IMR-90 (cell line): ENCODE measurements at regions not wholly inside any gene's neighbourhood (a gene's known extent, or its start where the extent isn't known, plus 50 kb on each side); places are given as distances from the start of the nearest gene placed in this dataset.

Experiments
- ATAC-seq: fragments of 200-7000 bp; cut with Tn5 transposase; 2 replicates; pipeline ENCODE4 v1.9.1; 2020; ENCODE audit warnings: low read depth, mild to moderate bottlenecking, moderate library complexity
- BruUV-seq: library from RNA; stranded (reverse); fragments of 400-500 nt; replicated peaks from 2 replicates; lab custom pipeline; 2021; lab: Mats Ljungman, UMichigan
- CTCF ChIA-PET: fragments of 300-600 bp; formaldehyde crosslinking; extraction: SDS; loops from one replicate; lab custom pipeline; 2021; ENCODE audit warnings: antibody characterized with exemption; lab: Yijun Ruan, JAX
- POLR2A ChIA-PET: fragments of 300-600 bp; sonication (Branson Sonifier 250); formaldehyde crosslinking; loops from one replicate; lab custom pipeline; 2022; ENCODE audit warnings: antibody characterized with exemption; ENCODE audit not compliant: unreplicated experiment; lab: Charles Lee
- DNase-seq: peaks from one replicate; pipeline ENCODE4 v3.0.0; 2013
- H2AFZ ChIP-seq: replicated peaks from 2 replicates; pipeline ENCODE3; 2013; ENCODE audit warnings: low read length, mild to moderate bottlenecking; ENCODE audit not compliant: poor library complexity
- H2AK5ac ChIP-seq: 2 replicates; pipeline ENCODE4 v1.6.1; 2013; ENCODE audit warnings: low read depth, low read length, inconsistent platforms
- H2AK9ac ChIP-seq: replicated peaks from 2 replicates; pipeline ENCODE3; 2013; ENCODE audit warnings: mild to moderate bottlenecking, low read depth, low read length, moderate library complexity; ENCODE audit not compliant: poor library complexity
- H2BK120ac ChIP-seq: 2 replicates; pipeline ENCODE4 v1.6.1; 2013; ENCODE audit warnings: low read depth, low read length, inconsistent platforms
- H2BK15ac ChIP-seq: 3 replicates; pipeline ENCODE4 v1.6.1; 2013; ENCODE audit warnings: low read depth, low read length, inconsistent platforms
- H2BK20ac ChIP-seq: 2 replicates; pipeline ENCODE4 v1.6.1; 2013; ENCODE audit warnings: low read depth, mild to moderate bottlenecking, inconsistent platforms, low read length, moderate library complexity
- H2BK5ac ChIP-seq: 2 replicates; pipeline ENCODE4 v1.6.1; 2013; ENCODE audit warnings: mild to moderate bottlenecking, low read depth, low read length, inconsistent platforms; ENCODE audit not compliant: poor library complexity, severe bottlenecking
- H3K14ac ChIP-seq: replicated peaks from 2 replicates; pipeline ENCODE4 v1.6.1; 2013; ENCODE audit warnings: low read depth, low read length, inconsistent platforms
- H3K18ac ChIP-seq: 2 replicates; pipeline ENCODE4 v1.6.1; 2013; ENCODE audit warnings: low read depth, low read length, control low read depth
- H3K23ac ChIP-seq: 2 replicates; pipeline ENCODE4 v1.6.1; 2013; ENCODE audit warnings: low read depth, low read length, inconsistent platforms
- H3K27ac ChIP-seq: 2 replicates; pipeline ENCODE4 v1.5.1; 2013; ENCODE audit warnings: mild to moderate bottlenecking, control low read depth, low read length; ENCODE audit not compliant: insufficient read depth
- H3K27me3 ChIP-seq: 2 replicates; pipeline ENCODE4 v1.6.1; 2013; ENCODE audit warnings: low read length; ENCODE audit not compliant: control insufficient read depth, insufficient read depth
- H3K36me3 ChIP-seq: 2 replicates; pipeline ENCODE4 v1.6.1; 2013; ENCODE audit warnings: low read length, mixed read lengths; ENCODE audit not compliant: control insufficient read depth, insufficient read depth
- H3K4ac ChIP-seq: 2 replicates; pipeline ENCODE4 v1.6.1; 2013; ENCODE audit warnings: low read depth, low read length, inconsistent platforms
- H3K4me1 ChIP-seq: 2 replicates; pipeline ENCODE4 v1.6.1; 2013; ENCODE audit warnings: low read length, mixed read lengths; ENCODE audit not compliant: control insufficient read depth, insufficient read depth
- H3K4me2 ChIP-seq: 2 replicates; pipeline ENCODE4 v1.6.1; 2013; ENCODE audit warnings: low read depth, mild to moderate bottlenecking, control low read depth, low read length, moderate library complexity
- H3K4me3 ChIP-seq: 2 replicates; pipeline ENCODE4 v1.5.1; 2013; ENCODE audit warnings: low read depth, mild to moderate bottlenecking, control low read depth, low read length, moderate library complexity; ENCODE audit not compliant: insufficient read depth
- H3K56ac ChIP-seq: 2 replicates; pipeline ENCODE4 v1.6.1; 2013; ENCODE audit warnings: low read length, inconsistent platforms; ENCODE audit not compliant: insufficient read depth; ENCODE audit errors: extremely low read depth
- H3K79me1 ChIP-seq, 2 experiments: 2 replicates each; pipeline ENCODE4 v1.6.1; 2013; ENCODE audit warnings: low read length in 2 of 2, inconsistent platforms in 1 of 2, low read depth in 1 of 2
- H3K9ac ChIP-seq: 2 replicates; pipeline ENCODE4 v1.6.1; 2013; ENCODE audit warnings: low read depth, low read length, control low read depth
- H3K9me1 ChIP-seq: 2 replicates; pipeline ENCODE4 v1.6.1; 2013; ENCODE audit warnings: low read length, inconsistent platforms; ENCODE audit not compliant: insufficient read depth
- H3K9me3 ChIP-seq: 2 replicates; pipeline ENCODE4 v1.6.1; 2013; ENCODE audit warnings: low read length; ENCODE audit not compliant: control insufficient read depth, insufficient read depth
- H4K20me1 ChIP-seq: 2 replicates; pipeline ENCODE4 v1.6.1; 2013; ENCODE audit warnings: low read length, inconsistent platforms; ENCODE audit not compliant: insufficient read depth
- H4K5ac ChIP-seq: 2 replicates; pipeline ENCODE4 v1.6.1; 2013; ENCODE audit warnings: mild to moderate bottlenecking, low read depth, low read length, control low read depth
- H4K8ac ChIP-seq, 2 experiments: 2 replicates each; pipeline ENCODE4 v1.6.1; 2013; ENCODE audit warnings: low read depth in 2 of 2, low read length in 2 of 2, control low read depth in 1 of 2, inconsistent platforms in 1 of 2
- H4K91ac ChIP-seq: 2 replicates; pipeline ENCODE4 v1.6.1; 2013; ENCODE audit warnings: low read depth, low read length, inconsistent platforms; ENCODE audit not compliant: insufficient read depth
- BHLHE40 ChIP-seq: fragments of 150-350 bp; IDR thresholded peaks from 2 replicates; pipeline ENCODE4 v1.6.1; 2016; ENCODE audit warnings: mild to moderate bottlenecking, low read depth, low read length
- CEBPB ChIP-seq: IDR thresholded peaks from 2 replicates; pipeline ENCODE4 v1.6.1; 2012; ENCODE audit warnings: low read depth, low read length, improper control_type of control experiment
- CHD1 ChIP-seq: IDR thresholded peaks from 2 replicates; pipeline ENCODE4 v1.6.1; 2012; ENCODE audit warnings: low read depth, low read length, improper control_type of control experiment
- FOS ChIP-seq: fragments of 150-350 bp; IDR thresholded peaks from 2 replicates; pipeline ENCODE4 v1.6.1; 2016; ENCODE audit warnings: low read depth, low read length
- MAFK ChIP-seq: IDR thresholded peaks from 2 replicates; pipeline ENCODE4 v1.6.1; 2012; ENCODE audit warnings: low read depth, low read length, improper control_type of control experiment
- MAZ ChIP-seq: IDR thresholded peaks from 2 replicates; pipeline ENCODE4 v1.6.1; 2012; ENCODE audit warnings: low read depth, mild to moderate bottlenecking, low read length, improper control_type of control experiment, moderate library complexity, borderline replicate concordance
- MXI1 ChIP-seq: IDR thresholded peaks from 2 replicates; pipeline ENCODE4 v1.6.1; 2012; ENCODE audit warnings: low read depth, mild to moderate bottlenecking, low read length, moderate library complexity, borderline replicate concordance
- NFE2L2 ChIP-seq: fragments of 150-350 bp; IDR thresholded peaks from 2 replicates; pipeline ENCODE4 v1.6.1; 2016; ENCODE audit warnings: low read depth, mild to moderate bottlenecking, low read length
- POLR2A ChIP-seq: IDR thresholded peaks from 2 replicates; pipeline ENCODE4 v1.6.1; 2012; ENCODE audit warnings: mild to moderate bottlenecking, low read depth, low read length
- RAD21 ChIP-seq: IDR thresholded peaks from 2 replicates; pipeline ENCODE4 v1.6.1; 2012; ENCODE audit warnings: low read length, improper control_type of control experiment
- RCOR1 ChIP-seq: IDR thresholded peaks from 2 replicates; pipeline ENCODE4 v1.6.1; 2012; ENCODE audit warnings: mild to moderate bottlenecking, low read length, improper control_type of control experiment; ENCODE audit not compliant: insufficient replicate concordance
- RFX5 ChIP-seq: IDR thresholded peaks from 2 replicates; pipeline ENCODE4 v1.8.0; 2012; ENCODE audit warnings: low read depth, mild to moderate bottlenecking, low read length, moderate library complexity
- SMC3 ChIP-seq: fragments of 150-350 bp; IDR thresholded peaks from 2 replicates; pipeline ENCODE4 v1.6.1; 2016; ENCODE audit warnings: low read depth, mild to moderate bottlenecking, antibody characterized with exemption, low read length, moderate library complexity
- WGBS, 2 experiments: methylation state at CpG; one replicate each; pipeline versions ENCODE4 v1.1.5 to v1.1.7; 2013; ENCODE audit warnings: missing lambda C conversion rate in 2 of 2; ENCODE audit not compliant: insufficient read length in 1 of 2; ENCODE audit errors: extremely low coverage in 2 of 2; 5-methylcytosine and 5-hydroxymethylcytosine counted together
- dilution Hi-C: fragments of 300-500 bp; cut with HindIII; formaldehyde crosslinking; loops from one replicate; pipeline ENCODE4 v1.14.3; 2018; ENCODE audit warnings: low sequenced_read_pairs; ENCODE audit not compliant: unreplicated experiment
- in situ Hi-C: fragments of 300-500 bp; cut with MboI; formaldehyde crosslinking; loops from 3 replicates; pipeline ENCODE4 v1.14.3; 2019; ENCODE audit warnings: low sequenced_read_pairs, inconsistent platforms, mixed read lengths
- intact Hi-C: fragments of 100-400 bp; cut with micrococcal nuclease; formaldehyde crosslinking; loops from 2 replicates; pipeline ENCODE4 v1.10.0; 2022
- TF ChIP-seq, protein P1 (sequence below): conservative IDR thresholded peaks from 2 replicates; pipeline ENCODE4 v1.5.1; 2012; ENCODE audit warnings: mild to moderate bottlenecking, low read depth, low read length, improper control_type of control experiment
- TF ChIP-seq, protein P2 (sequence below): fragments of 150-350 bp; IDR thresholded peaks from 2 replicates; pipeline ENCODE4 v1.6.1; 2017; ENCODE audit warnings: mild to moderate bottlenecking, antibody characterized with exemption, low read length, low read depth
- TF ChIP-seq, protein P3 (sequence below): fragments of 150-350 bp; IDR thresholded peaks from 2 replicates; pipeline ENCODE4 v1.6.1; 2016; ENCODE audit warnings: low read depth, mild to moderate bottlenecking, low read length, moderate library complexity, borderline replicate concordance

DNA sequence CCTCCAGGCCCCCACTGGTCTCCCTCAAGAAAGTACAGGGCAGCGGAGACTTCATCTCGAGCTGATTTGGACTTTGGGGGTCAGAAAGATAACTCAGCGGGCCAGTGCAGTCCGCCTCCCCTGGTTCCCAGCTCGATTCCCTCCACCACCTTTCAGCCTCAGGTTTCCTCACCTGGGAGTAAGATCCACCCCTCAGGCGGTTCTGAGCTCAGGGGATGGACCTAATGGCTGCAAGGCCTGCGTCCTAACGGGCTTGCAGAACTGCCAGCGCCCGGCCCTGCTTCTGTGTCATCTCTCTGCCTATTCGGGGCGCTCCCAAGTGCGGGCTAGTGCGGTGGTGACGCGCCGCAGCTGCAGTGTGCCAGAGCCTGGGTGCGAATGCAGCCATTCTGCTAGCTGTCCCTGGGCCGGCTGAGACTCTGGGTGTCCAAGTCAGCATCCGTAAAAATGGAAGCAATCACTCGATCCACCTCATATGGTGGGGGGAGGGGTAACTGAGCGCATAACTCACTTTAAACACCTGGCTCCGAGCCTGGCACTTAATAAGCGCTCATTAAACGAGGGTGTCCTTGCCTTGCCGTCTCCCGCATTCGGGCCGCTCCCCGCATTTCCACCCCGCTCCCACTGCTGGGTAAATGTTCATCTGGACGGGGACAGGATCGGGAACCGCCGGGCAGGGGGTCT is 129.6 kb upstream of the LHX1 start:
- dilution Hi-C loops, result no loop called here
- DNase-seq (no peak), ATAC-seq (no peak)
- Histone ChIP-seq H3K9ac (no peak overlapping the region), H3K23ac (no peak overlapping the region), H4K20me1 (no peaks in the 10 kb centered on the region), H3K56ac (no peak overlapping the region), H3K4ac (no peak overlapping the region), H3K9me1 (no peaks in the 10 kb centered on the region; the same call in 1 of the 2 replicates), H2AK9ac (no peak overlapping the region), H3K9me3 (no peaks in the 10 kb centered on the region), H4K91ac (no peak overlapping the region), H2AFZ (no peak overlapping the region), H4K5ac (no peak overlapping the region), H4K8ac (no peak overlapping the region), H3K36me3 (no peaks in the 10 kb centered on the region), H3K27ac (no peak overlapping the region), H3K14ac (no peak overlapping the region), H3K4me3 (no peak overlapping the region), H3K4me1 (no peaks in the 10 kb centered on the region), H3K4me2 (no peak overlapping the region), H2BK5ac (no peak overlapping the region), H3K79me1 (no peaks in the 10 kb centered on the region), H3K27me3 (peaks cover 46% of the 10 kb centered on the region), H2BK15ac (no peak overlapping the region), H2AK5ac (no peak overlapping the region), H2BK120ac (no peak overlapping the region), H2BK20ac (no peak overlapping the region), H3K18ac (no peak overlapping the region)
- in situ Hi-C loops, result no loop called here
- WGBS, 2 experiments, result 8% methylated on average over 9 of the region's 35 CpGs; no CpG with 5 or more reads in 1 of the 2 experiments
- TF ChIP-seq MXI1 (no peak), NFE2L2 (no peak), MAFK (no peak), RFX5 (no peak), CHD1 (no peak), POLR2A (no peak), BHLHE40 (no peak), RAD21 (no peak), MAZ (no peak), SMC3 (no peak), CEBPB (no peak), FOS (no peak), RCOR1 (no peak)
- TF ChIP-seq, protein P1, sequence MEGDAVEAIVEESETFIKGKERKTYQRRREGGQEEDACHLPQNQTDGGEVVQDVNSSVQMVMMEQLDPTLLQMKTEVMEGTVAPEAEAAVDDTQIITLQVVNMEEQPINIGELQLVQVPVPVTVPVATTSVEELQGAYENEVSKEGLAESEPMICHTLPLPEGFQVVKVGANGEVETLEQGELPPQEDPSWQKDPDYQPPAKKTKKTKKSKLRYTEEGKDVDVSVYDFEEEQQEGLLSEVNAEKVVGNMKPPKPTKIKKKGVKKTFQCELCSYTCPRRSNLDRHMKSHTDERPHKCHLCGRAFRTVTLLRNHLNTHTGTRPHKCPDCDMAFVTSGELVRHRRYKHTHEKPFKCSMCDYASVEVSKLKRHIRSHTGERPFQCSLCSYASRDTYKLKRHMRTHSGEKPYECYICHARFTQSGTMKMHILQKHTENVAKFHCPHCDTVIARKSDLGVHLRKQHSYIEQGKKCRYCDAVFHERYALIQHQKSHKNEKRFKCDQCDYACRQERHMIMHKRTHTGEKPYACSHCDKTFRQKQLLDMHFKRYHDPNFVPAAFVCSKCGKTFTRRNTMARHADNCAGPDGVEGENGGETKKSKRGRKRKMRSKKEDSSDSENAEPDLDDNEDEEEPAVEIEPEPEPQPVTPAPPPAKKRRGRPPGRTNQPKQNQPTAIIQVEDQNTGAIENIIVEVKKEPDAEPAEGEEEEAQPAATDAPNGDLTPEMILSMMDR, result no peak
- TF ChIP-seq, protein P2, sequence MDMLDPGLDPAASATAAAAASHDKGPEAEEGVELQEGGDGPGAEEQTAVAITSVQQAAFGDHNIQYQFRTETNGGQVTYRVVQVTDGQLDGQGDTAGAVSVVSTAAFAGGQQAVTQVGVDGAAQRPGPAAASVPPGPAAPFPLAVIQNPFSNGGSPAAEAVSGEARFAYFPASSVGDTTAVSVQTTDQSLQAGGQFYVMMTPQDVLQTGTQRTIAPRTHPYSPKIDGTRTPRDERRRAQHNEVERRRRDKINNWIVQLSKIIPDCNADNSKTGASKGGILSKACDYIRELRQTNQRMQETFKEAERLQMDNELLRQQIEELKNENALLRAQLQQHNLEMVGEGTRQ, result no peak
- TF ChIP-seq, protein P3, sequence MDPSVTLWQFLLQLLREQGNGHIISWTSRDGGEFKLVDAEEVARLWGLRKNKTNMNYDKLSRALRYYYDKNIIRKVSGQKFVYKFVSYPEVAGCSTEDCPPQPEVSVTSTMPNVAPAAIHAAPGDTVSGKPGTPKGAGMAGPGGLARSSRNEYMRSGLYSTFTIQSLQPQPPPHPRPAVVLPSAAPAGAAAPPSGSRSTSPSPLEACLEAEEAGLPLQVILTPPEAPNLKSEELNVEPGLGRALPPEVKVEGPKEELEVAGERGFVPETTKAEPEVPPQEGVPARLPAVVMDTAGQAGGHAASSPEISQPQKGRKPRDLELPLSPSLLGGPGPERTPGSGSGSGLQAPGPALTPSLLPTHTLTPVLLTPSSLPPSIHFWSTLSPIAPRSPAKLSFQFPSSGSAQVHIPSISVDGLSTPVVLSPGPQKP, result no peak
- ChIA-PET POLR2A (no interaction called here), CTCF (no interaction called here)
- intact Hi-C loops, result no loop called here
- no TSS peak for BruUV-seq
